DND-41 (cell line): ENCODE measurements at regions not wholly inside any gene's neighbourhood (a gene's known extent, or its start where the extent isn't known, plus 50 kb on each side); places are given as distances from the start of the nearest gene placed in this dataset.
"Not testable (repeated sequence)": the region's sequence is repeated elsewhere in the genome, so short reads cannot be mapped to it uniquely, and the experiment has no call there.

ENCODE experiments used
- ATAC-seq: fragments of 200-7000 bp; cut with Tn5 transposase; 3 replicates; pipeline ENCODE4 v1.9.1; 2021; ENCODE audit warnings: low read depth; ENCODE audit not compliant: insufficient read depth
- DNase-seq: peaks from one replicate; pipeline ENCODE4 v3.0.0-alpha.2; 2020
- H2AFZ ChIP-seq: 2 replicates; pipeline ENCODE4 v1.6.0; 2012; ENCODE audit warnings: low read depth, low read length
- H3K27ac ChIP-seq: 2 replicates; pipeline ENCODE4 v1.5.1; 2012; ENCODE audit warnings: low read length, inconsistent platforms
- H3K27me3 ChIP-seq: fragments of 200-600 bp; sonication (generic); 2 replicates; pipeline ENCODE4 v1.6.0; 2012; ENCODE audit warnings: low read length, mild to moderate bottlenecking, inconsistent platforms; ENCODE audit not compliant: insufficient read depth, poor library complexity
- H3K36me3 ChIP-seq: 2 replicates; pipeline ENCODE4 v1.5.1; 2012; ENCODE audit warnings: low read length, inconsistent platforms; ENCODE audit not compliant: insufficient read depth
- H3K4me1 ChIP-seq: 2 replicates; pipeline ENCODE4 v1.5.1; 2012; ENCODE audit warnings: mild to moderate bottlenecking, low read length; ENCODE audit not compliant: insufficient read depth
- H3K4me2 ChIP-seq: 2 replicates; pipeline ENCODE4 v1.6.0; 2012; ENCODE audit warnings: mild to moderate bottlenecking, moderate library complexity, low read length, inconsistent platforms; ENCODE audit not compliant: insufficient read depth
- H3K4me3 ChIP-seq, 2 experiments: fragments of 200-600 bp in 1 of 2; shearing (Covaris generic) in 1 of 2; 2 replicates each; pipeline ENCODE4 v1.5.1; 2012 to 2016; ENCODE audit warnings: inconsistent platforms in 2 of 2, low read length in 2 of 2, mild to moderate bottlenecking in 2 of 2, low read depth in 1 of 2, moderate library complexity in 1 of 2
- H3K79me2 ChIP-seq: 2 replicates; pipeline ENCODE4 v1.6.0; 2012; ENCODE audit warnings: low read length, inconsistent platforms; ENCODE audit not compliant: insufficient read depth
- H3K9ac ChIP-seq: 2 replicates; pipeline ENCODE4 v1.6.0; 2012; ENCODE audit warnings: low read depth, mild to moderate bottlenecking, inconsistent platforms, low read length, moderate library complexity
- H3K9me3 ChIP-seq: 2 replicates; pipeline ENCODE4 v1.5.1; 2012; ENCODE audit warnings: low read length, moderate library complexity, mild to moderate bottlenecking, inconsistent platforms; ENCODE audit not compliant: insufficient read depth, severe bottlenecking
- H4K20me1 ChIP-seq: 2 replicates; pipeline ENCODE4 v1.6.0; 2012; ENCODE audit warnings: low read length; ENCODE audit not compliant: insufficient read depth
- CTCF ChIP-seq: IDR thresholded peaks from 2 replicates; pipeline ENCODE4 v1.5.1; 2012; ENCODE audit warnings: borderline replicate concordance, low read length, moderate library complexity, mild to moderate bottlenecking; ENCODE audit not compliant: poor library complexity, severe bottlenecking; ENCODE audit errors: extremely low read depth
- EZH2 ChIP-seq: IDR thresholded peaks from 3 replicates; pipeline ENCODE4 v1.6.1; 2012; ENCODE audit warnings: borderline replicate concordance, low read depth, mild to moderate bottlenecking, moderate library complexity, low read length, inconsistent platforms; ENCODE audit not compliant: severe bottlenecking

GRCh38 chr6:6452002-6452401 is 131.5 kb upstream of the F13A1 start:
- Histone ChIP-seq H3K4me2 (no peak overlapping the region), H4K20me1 (no peaks in the 10 kb centered on the region), H3K9me3 (no peaks in the 10 kb centered on the region), H3K27ac (no peak overlapping the region), H3K79me2 (no peaks in the 10 kb centered on the region), H2AFZ (no peak overlapping the region), H3K27me3 (peaks cover 7% of the 10 kb centered on the region), H3K36me3 (no peaks in the 10 kb centered on the region), H3K9ac (no peak overlapping the region), H3K4me1 (no peaks in the 10 kb centered on the region), H3K4me3 (no peak overlapping the region)
- ATAC-seq (no peak), DNase-seq (no peak)
- no peak for TF ChIP-seq EZH2
- no peak for TF ChIP-seq CTCF

GRCh38 chr6:6453186-6453585 is 132.7 kb upstream of the F13A1 start:
- DNase-seq (no peak), ATAC-seq (no peak)
- Histone ChIP-seq H3K27me3 (peaks cover 7% of the 10 kb centered on the region), H2AFZ (no peak overlapping the region), H4K20me1 (no peaks in the 10 kb centered on the region), H3K4me1 (no peaks in the 10 kb centered on the region), H3K4me2 (no peak overlapping the region), H3K36me3 (no peaks in the 10 kb centered on the region), H3K9me3 (no peaks in the 10 kb centered on the region), H3K9ac (no peak overlapping the region), H3K79me2 (no peaks in the 10 kb centered on the region), H3K4me3 (no peak overlapping the region), H3K27ac (no peak overlapping the region)
- TF ChIP-seq CTCF (no peak), EZH2 (no peak)

GRCh38 chr6:6455272-6455671 is 133.2 kb upstream of the LY86 start:
- no peaks in the 10 kb centered on the region for H3K36me3 ChIP-seq
- no peak for ATAC-seq
- no peak overlapping the region for H3K4me3 ChIP-seq
- H3K27me3 ChIP-seq: peaks cover 7% of the 10 kb centered on the region
- no peak for DNase-seq
- no peaks in the 10 kb centered on the region for H4K20me1 ChIP-seq
- H3K27ac ChIP-seq: no peak overlapping the region
- no peak overlapping the region for H3K4me2 ChIP-seq
- H3K9me3 ChIP-seq: no peaks in the 10 kb centered on the region
- H3K79me2 ChIP-seq: no peaks in the 10 kb centered on the region
- no peak overlapping the region for H3K9ac ChIP-seq
- TF ChIP-seq CTCF (no peak), EZH2 (no peak)
- H3K4me1 ChIP-seq: no peaks in the 10 kb centered on the region
- H2AFZ ChIP-seq: no peak overlapping the region

GRCh38 chr6:6458172-6458571 is 130.3 kb upstream of the LY86 start:
- TF ChIP-seq EZH2 (no peak), CTCF (no peak)
- Histone ChIP-seq H3K4me1 (no peaks in the 10 kb centered on the region), H3K36me3 (no peaks in the 10 kb centered on the region), H3K9me3 (no peaks in the 10 kb centered on the region), H3K4me2 (no peak overlapping the region), H3K27ac (no peak overlapping the region), H4K20me1 (no peaks in the 10 kb centered on the region), H2AFZ (no peak overlapping the region), H3K9ac (no peak overlapping the region), H3K79me2 (no peaks in the 10 kb centered on the region), H3K27me3 (no peaks in the 10 kb centered on the region), H3K4me3 (no peak overlapping the region)
- ATAC-seq (no peak), DNase-seq (no peak)

GRCh38 chr6:6459963-6460362 is 128.6 kb upstream of the LY86 start:
- not testable (repeated sequence) for H3K4me3 ChIP-seq, H3K4me1 ChIP-seq, H3K79me2 ChIP-seq

More at GRCh38 chr6:6459963-6460362, 128.6 kb upstream of the LY86 start:
- not testable (repeated sequence) for ATAC-seq, H4K20me1 ChIP-seq, H3K27me3 ChIP-seq, H3K9me3 ChIP-seq, H3K36me3 ChIP-seq, DNase-seq, H3K9ac ChIP-seq, H2AFZ ChIP-seq, H3K4me2 ChIP-seq, H3K27ac ChIP-seq
